Upper lobe of right lung (tissue), 1 donor: ENCODE measurements at regions not wholly inside any gene's neighbourhood (a gene's known extent, or its start where the extent isn't known, plus 50 kb on each side); places are given as distances from the start of the nearest gene placed in this dataset.
"Not testable (repeated sequence)": the region's sequence is repeated elsewhere in the genome, so short reads cannot be mapped to it uniquely, and the experiment has no call there.

ENCODE experiments used
- ATAC-seq: fragments of 200-7000 bp; cut with Tn5 transposase; one replicate; pipeline ENCODE4 v1.9.1; 2020; ENCODE audit warnings: mild to moderate bottlenecking, moderate library complexity
- DNase-seq: peaks from one replicate; pipeline ENCODE4 v3.0.0-alpha.2; 2020
- H3K27ac ChIP-seq: fragments of 200-600 bp; one replicate; pipeline ENCODE4 v1.8.0; 2022
- H3K27me3 ChIP-seq: fragments of 200-600 bp; one replicate; pipeline ENCODE4 v1.8.0; 2022; ENCODE audit warnings: mild to moderate bottlenecking
- H3K36me3 ChIP-seq: fragments of 200-600 bp; one replicate; pipeline ENCODE4 v1.8.0; 2022
- H3K4me1 ChIP-seq: fragments of 200-600 bp; one replicate; pipeline ENCODE4 v1.8.0; 2022
- H3K4me3 ChIP-seq: fragments of 200-600 bp; one replicate; pipeline ENCODE4 v1.8.0; 2022; ENCODE audit warnings: mild to moderate bottlenecking
- H3K9me3 ChIP-seq: fragments of 200-600 bp; one replicate; pipeline ENCODE4 v1.8.0; 2022
- CTCF ChIP-seq: fragments of 200-600 bp; IDR thresholded peaks from one replicate; pipeline ENCODE4 v1.8.0; 2022; ENCODE audit warnings: antibody characterized with exemption
- intact Hi-C: fragments of 100-400 bp; cut with DNase I; formaldehyde crosslinking; loops from one replicate; pipeline ENCODE4 v1.11.0; 2022
- donor health status: DM: no; HTN: yes; CAD: no; lungs with severe emphysema.

- H3K27ac ChIP-seq = no peak overlapping the region
- H3K9me3 ChIP-seq = peaks cover 11% of the 10 kb centered on the region
- no peaks in the 10 kb centered on the region for H3K27me3 ChIP-seq
- H3K36me3 ChIP-seq = no peaks in the 10 kb centered on the region
- H3K4me1 ChIP-seq = no peaks in the 10 kb centered on the region
- ATAC-seq = no peak
- no peak overlapping the region for H3K4me3 ChIP-seq
- no peak for TF ChIP-seq CTCF
- intact Hi-C loops = no loop called here
- DNase-seq = no peak
Observed at GRCh38 chr6:121633309-121633708, 197.9 kb downstream of the GJA1 start.

DNA sequence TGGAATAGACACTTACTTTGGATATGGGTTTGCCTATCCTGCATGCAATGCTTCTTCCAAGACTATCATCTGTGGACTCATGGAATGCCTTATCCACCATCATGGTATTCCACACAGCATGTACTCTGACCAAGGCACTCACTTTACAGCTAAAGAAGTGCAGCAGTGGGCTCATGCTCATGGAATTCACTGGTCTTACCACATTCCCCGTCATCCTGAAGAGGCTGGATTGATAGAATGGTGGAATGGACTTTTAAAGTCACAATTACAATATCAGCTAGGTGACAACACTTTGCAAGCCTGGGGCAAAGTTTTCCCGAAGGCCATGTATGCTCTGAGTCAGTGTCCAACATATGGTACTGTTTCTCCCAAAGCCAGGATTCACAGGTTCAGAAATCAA is 199.1 kb downstream of the GJA1 start:
- H3K27me3 ChIP-seq, DNase-seq, ATAC-seq, H3K36me3 ChIP-seq, H3K4me1 ChIP-seq, H3K27ac ChIP-seq, H3K4me3 ChIP-seq, intact Hi-C loops: not testable (repeated sequence)
- peaks cover 11% of the 10 kb centered on the region for H3K9me3 ChIP-seq

- TF ChIP-seq CTCF = no peak
- H3K36me3 ChIP-seq = no peaks in the 10 kb centered on the region
- H3K27ac ChIP-seq = no peak overlapping the region
- DNase-seq = no peak
- no peaks in the 10 kb centered on the region for H3K27me3 ChIP-seq
- peaks cover 11% of the 10 kb centered on the region for H3K9me3 ChIP-seq
- no peak overlapping the region for H3K4me3 ChIP-seq
- intact Hi-C loops = no loop called here
- H3K4me1 ChIP-seq = no peaks in the 10 kb centered on the region
- ATAC-seq = no peak
Observed at GRCh38 chr6:121635355-121635754, 199.9 kb downstream of the GJA1 start.

DNA sequence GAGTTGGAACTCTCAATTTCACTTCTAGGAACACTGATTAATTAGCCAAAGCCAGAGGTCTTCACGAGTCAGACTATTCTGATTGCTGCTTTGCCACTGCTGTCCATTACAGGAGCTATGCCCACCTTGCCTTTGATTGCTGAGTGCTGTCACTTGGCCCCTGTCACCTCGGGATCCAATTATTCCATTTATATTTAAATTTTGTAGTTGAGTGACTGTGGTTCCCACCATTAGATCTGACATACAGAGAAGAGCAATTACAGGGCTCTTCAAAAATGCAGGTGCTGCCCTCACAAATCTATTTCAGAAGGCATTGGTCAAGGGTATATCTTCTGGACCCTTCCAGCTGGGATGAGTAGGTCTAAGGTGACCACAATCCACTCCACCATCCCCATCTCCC is 200.8 kb downstream of the GJA1 start:
- H3K36me3 ChIP-seq, H3K4me3 ChIP-seq, H3K27me3 ChIP-seq, H3K4me1 ChIP-seq, ATAC-seq, H3K27ac ChIP-seq, DNase-seq, intact Hi-C loops: not testable (repeated sequence)
- peaks cover 11% of the 10 kb centered on the region for H3K9me3 ChIP-seq

DNA sequence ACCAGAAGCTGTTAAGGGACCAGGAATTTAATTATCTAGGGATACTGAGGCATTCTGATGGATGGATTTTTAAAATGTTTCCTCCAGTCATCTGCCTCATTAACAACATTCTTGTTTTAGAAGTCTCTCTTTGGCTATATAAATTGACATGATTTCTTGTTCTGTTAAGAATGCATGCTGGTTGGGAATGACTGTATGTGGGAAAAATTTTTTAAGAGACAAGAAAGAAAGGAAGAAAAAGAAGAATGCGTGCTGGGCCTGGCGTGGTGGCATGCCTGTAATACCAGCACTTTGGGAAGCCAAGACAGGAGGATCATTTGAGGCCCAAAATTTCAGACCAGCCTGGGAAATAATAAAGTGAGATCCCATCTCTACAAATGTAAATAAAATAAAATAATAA is 203.6 kb downstream of the GJA1 start:
- intact Hi-C loops = no loop called here
- no peak for ATAC-seq
- DNase-seq = no peak

GRCh38 chr6:121641158-121641557 is 205.7 kb downstream of the GJA1 start:
- ATAC-seq (no peak), DNase-seq (no peak)
- Histone ChIP-seq H3K9me3 (peaks cover 2% of the 10 kb centered on the region), H3K27me3 (no peaks in the 10 kb centered on the region), H3K4me1 (no peaks in the 10 kb centered on the region), H3K4me3 (no peak overlapping the region), H3K27ac (no peak overlapping the region), H3K36me3 (no peaks in the 10 kb centered on the region)
- intact Hi-C loops = no loop called here
- TF ChIP-seq CTCF = no peak

More for the DNA sequence above, 203.6 kb downstream of the GJA1 start:
- peaks cover 4% of the 10 kb centered on the region for H3K9me3 ChIP-seq
- no peak for TF ChIP-seq CTCF
- no peaks in the 10 kb centered on the region for H3K27me3 ChIP-seq
- H3K27ac ChIP-seq = no peak overlapping the region
- no peaks in the 10 kb centered on the region for H3K4me1 ChIP-seq
- no peak overlapping the region for H3K4me3 ChIP-seq
- no peaks in the 10 kb centered on the region for H3K36me3 ChIP-seq

DNA sequence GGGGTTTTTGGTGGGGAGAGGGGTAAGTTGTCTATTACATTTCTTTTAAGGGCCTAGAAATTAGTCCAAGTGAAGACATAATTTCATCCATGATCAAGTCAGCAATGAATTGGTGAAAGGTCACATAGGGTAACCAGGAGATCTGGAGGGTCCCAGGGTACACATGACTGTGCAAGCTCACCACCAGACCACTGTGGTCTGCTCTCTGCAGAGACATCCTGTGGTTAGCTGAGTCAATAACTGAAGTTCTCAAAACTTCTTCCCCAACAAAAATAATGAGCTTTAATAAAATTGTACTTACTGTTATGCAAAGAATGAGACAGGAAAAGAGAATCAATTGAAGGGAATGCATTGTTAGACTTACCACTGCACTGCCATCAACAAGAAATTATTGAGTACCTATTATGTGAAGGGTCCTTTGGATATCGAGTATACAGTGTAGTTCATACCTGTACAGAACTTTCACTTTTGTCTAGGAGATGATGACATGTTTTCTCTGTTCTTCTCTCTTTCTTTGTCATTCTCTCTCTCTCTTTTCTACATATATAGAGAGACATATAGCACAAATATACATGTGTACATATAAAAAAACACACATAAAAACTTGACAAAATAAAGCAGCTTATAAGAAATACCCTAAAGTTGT is 209.8 kb downstream of the GJA1 start:
- DNase-seq (no peak), ATAC-seq (no peak)
- no peaks in the 10 kb centered on the region for H3K36me3 ChIP-seq
- no peaks in the 10 kb centered on the region for H3K27me3 ChIP-seq
- intact Hi-C loops = no loop called here
- no peak overlapping the region for H3K4me3 ChIP-seq
- TF ChIP-seq CTCF = no peak
- H3K27ac ChIP-seq = no peak overlapping the region
- H3K4me1 ChIP-seq = no peaks in the 10 kb centered on the region
- H3K9me3 ChIP-seq = no peaks in the 10 kb centered on the region
